ENCODE measurements at regions not wholly inside any gene's neighbourhood (a gene's known extent, or its start where the extent isn't known, plus 50 kb on each side); places are given as distances from the start of the nearest gene placed in this dataset.

DNA sequence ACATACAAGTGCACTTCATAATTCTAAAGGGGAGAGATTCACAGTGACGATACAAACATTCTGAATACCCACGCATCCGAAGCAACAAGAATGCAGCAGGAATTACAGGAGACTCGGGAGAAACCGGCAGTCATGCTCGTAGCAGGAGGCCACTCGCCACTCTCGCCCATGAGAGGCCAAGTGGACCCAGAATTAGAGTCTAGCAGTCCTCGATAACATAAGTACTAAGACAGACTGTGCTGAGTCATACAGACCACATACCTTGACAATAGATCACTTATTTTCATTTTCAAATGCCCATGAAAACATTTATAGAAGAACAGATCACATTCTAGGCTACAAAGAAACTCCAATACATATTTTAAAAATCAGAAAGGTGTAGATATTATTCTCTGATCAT is 299.1 kb upstream of the TSHZ3 start:
- TF ChIP-seq YY1 (IDR thresholded peaks at IDR 0.05; ENCODE audit: insufficient read depth, insufficient read length) (no peak), SUZ12 (IDR thresholded peaks at IDR 0.05; ENCODE audit: extremely low read depth, insufficient read depth, insufficient read length) (no peak), ZNF274 (IDR thresholded peaks at IDR 0.05; ENCODE audit: low read depth, low read length) (no peak)
